ENCODE measurements at regions not wholly inside any gene's neighbourhood (a gene's known extent, or its start where the extent isn't known, plus 50 kb on each side); places are given as distances from the start of the nearest gene placed in this dataset.

DNA sequence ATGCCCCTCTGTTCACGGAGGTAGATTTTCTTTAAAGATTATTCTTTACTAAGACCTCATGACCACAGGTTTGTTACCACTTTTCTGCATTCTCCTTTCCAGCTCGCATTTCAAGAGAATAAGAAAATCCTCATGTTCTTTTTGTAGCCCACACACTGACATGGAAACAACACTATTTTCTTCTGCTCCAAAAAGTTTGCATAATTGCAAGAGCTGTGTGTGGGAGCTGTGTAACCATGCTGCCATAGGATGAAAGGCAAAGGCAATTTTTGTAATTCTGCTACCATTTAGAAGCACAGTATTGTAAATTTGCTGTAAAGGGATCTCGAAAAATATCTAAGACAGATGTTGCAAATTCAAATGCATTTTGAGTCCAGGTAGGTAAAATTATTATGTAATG, 302.4 kb upstream of the EMCN start:
- no peak for DNase-seq
- intact Hi-C loops (cut with DNase I), result no loop called here
- TF ChIP-seq, protein P1, sequence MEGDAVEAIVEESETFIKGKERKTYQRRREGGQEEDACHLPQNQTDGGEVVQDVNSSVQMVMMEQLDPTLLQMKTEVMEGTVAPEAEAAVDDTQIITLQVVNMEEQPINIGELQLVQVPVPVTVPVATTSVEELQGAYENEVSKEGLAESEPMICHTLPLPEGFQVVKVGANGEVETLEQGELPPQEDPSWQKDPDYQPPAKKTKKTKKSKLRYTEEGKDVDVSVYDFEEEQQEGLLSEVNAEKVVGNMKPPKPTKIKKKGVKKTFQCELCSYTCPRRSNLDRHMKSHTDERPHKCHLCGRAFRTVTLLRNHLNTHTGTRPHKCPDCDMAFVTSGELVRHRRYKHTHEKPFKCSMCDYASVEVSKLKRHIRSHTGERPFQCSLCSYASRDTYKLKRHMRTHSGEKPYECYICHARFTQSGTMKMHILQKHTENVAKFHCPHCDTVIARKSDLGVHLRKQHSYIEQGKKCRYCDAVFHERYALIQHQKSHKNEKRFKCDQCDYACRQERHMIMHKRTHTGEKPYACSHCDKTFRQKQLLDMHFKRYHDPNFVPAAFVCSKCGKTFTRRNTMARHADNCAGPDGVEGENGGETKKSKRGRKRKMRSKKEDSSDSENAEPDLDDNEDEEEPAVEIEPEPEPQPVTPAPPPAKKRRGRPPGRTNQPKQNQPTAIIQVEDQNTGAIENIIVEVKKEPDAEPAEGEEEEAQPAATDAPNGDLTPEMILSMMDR (IDR thresholded peaks at IDR 0.05), result no peak
- H3K4me3 ChIP-seq, result no peak overlapping the region
- H3K9me3 ChIP-seq, result no peaks in the 10 kb centered on the region
- H3K27me3 ChIP-seq, result no peaks in the 10 kb centered on the region
- H3K4me1 ChIP-seq, result no peaks in the 10 kb centered on the region
- no peaks in the 10 kb centered on the region for H3K36me3 ChIP-seq
- H3K27ac ChIP-seq, result no peak overlapping the region
- no peak for ATAC-seq

DNA sequence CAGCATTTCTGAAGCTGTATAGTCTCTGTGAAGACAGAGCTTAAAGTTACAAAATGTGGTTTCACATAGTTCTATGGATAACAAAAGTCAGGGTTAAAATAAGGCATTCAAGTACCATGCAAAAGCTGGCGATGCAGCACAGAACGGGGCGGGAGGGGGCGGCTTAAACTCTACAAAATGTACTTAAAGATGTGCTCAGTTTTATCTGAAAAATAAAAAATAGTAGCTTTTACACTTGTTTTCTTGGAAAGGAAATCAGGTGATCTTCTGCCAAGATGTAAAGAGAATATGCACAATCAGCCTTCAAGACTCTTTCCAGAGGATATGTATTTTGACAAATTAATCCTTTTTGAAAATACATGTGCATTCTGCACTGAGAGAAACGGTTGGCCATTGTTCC, 301.7 kb upstream of the EMCN start:
- intact Hi-C loops (cut with DNase I), result no loop called here
- no peaks in the 10 kb centered on the region for H3K4me1 ChIP-seq
- no peak overlapping the region for H3K27ac ChIP-seq
- no peaks in the 10 kb centered on the region for H3K27me3 ChIP-seq
- no peaks in the 10 kb centered on the region for H3K36me3 ChIP-seq
- H3K9me3 ChIP-seq, result no peaks in the 10 kb centered on the region
- no peak overlapping the region for H3K4me3 ChIP-seq
- no peak for ATAC-seq
- TF ChIP-seq, protein P1 (IDR thresholded peaks at IDR 0.05), result no peak
- no peak for DNase-seq

DNA sequence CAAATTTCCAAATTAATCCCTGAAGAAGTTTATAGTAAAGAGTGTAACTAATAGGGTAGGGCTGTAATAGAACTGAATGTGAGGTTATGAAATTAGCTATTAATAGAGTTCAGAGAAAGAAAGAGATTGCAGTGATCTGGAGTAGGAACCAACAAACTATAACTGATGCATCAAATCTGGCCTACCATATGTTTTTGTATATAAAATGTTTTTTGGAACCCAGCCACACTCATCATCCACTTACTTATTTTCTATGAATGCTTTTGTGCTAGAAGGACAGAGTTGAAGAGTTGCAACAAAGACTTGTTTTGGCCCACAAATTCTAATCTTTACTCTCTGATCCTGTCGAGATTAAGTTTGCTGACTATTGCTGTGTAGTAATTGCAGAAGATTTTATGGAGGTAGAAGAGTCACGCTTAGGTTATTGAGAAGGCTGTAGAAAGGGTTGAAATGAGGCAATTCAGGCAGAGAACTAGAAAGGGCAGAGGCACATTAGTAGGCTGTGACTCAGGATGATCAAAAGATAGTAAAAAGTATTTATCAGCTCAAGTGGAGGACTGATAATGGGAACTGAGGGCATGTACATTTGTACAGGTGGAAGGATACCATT, 298.7 kb upstream of the EMCN start:
- intact Hi-C loops (cut with DNase I), result no loop called here
- DNase-seq (no peak), ATAC-seq (no peak)
- Histone ChIP-seq H3K27me3 (no peaks in the 10 kb centered on the region), H3K27ac (no peak overlapping the region), H3K36me3 (no peaks in the 10 kb centered on the region), H3K4me1 (no peaks in the 10 kb centered on the region), H3K9me3 (no peaks in the 10 kb centered on the region), H3K4me3 (no peak overlapping the region)
- TF ChIP-seq, protein P1 (IDR thresholded peaks at IDR 0.05), result no peak

DNA sequence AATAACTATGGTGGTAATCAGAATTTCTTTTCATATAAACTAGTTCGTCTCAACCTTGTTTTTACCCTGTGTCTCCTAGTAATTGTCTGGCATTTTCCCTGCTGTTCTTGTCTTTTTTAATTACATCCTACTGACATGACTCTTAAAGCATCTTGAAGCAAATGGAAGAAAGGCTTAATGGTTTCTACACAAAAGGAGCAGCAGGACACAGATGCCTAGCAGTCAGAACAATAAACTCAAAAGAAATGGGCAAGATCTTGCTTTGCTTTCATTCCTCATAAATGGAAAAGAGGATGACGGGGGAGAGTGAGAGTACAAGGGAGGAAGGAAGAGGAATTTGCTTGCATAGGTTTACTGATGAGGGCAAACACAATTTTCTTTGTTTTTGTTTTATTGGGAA, 293.2 kb upstream of the EMCN start:
- TF ChIP-seq, protein P1 (IDR thresholded peaks at IDR 0.05), result no peak
- Histone ChIP-seq H3K4me3 (no peak overlapping the region), H3K27ac (no peak overlapping the region), H3K36me3 (no peaks in the 10 kb centered on the region), H3K27me3 (no peaks in the 10 kb centered on the region), H3K4me1 (no peaks in the 10 kb centered on the region), H3K9me3 (no peaks in the 10 kb centered on the region)
- DNase-seq (no peak), ATAC-seq (no peak)
- intact Hi-C loops (cut with DNase I), result no loop called here

DNA sequence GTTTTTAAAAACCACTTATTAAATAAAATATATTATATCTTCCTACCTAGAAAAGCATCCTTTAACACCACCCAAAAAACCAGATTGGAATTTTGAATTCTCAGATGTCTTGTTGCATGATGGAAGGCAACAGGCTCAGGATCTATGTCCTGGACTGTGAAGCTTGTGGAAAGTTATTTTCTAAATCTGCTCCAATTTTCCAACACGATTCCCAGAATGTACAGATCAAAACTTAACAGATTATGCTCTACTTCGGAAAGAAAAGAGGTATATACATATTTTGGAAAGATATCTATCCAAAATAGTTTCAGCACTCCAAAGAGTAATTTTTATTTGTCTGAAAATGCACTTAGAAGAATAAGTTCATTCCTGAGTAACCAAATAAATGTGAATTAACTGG, 291.7 kb upstream of the EMCN start:
- no peaks in the 10 kb centered on the region for H3K4me1 ChIP-seq
- DNase-seq, result no peak
- H3K27me3 ChIP-seq, result no peaks in the 10 kb centered on the region
- no peak for ATAC-seq
- no peak overlapping the region for H3K27ac ChIP-seq
- H3K4me3 ChIP-seq, result no peak overlapping the region
- intact Hi-C loops (cut with DNase I), result no loop called here
- TF ChIP-seq, protein P1 (IDR thresholded peaks at IDR 0.05), result no peak
- no peaks in the 10 kb centered on the region for H3K9me3 ChIP-seq
- H3K36me3 ChIP-seq, result no peaks in the 10 kb centered on the region

DNA sequence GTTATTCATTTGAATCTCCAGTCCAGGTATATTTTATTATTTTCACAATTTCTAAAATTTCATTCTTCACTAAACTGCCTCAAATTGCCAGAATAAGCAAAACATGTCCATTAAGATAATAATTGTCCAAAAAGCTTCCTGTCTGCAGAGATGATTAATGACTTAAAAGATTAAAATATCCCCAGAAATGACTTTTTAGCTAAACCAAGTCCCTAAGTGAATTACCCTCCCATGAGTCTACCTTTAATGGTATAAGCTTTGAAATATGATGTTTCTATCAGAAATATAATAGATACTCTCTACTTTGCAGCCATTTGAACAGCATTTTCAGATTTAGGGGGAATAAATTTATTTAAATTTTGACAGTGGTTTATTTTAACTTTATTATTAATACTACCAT, 289.2 kb upstream of the EMCN start:
- no peak overlapping the region for H3K4me3 ChIP-seq
- H3K27ac ChIP-seq, result no peak overlapping the region
- no peaks in the 10 kb centered on the region for H3K4me1 ChIP-seq
- ATAC-seq (no peak), DNase-seq (no peak)
- no peaks in the 10 kb centered on the region for H3K9me3 ChIP-seq
- TF ChIP-seq, protein P1 (IDR thresholded peaks at IDR 0.05), result no peak
- intact Hi-C loops (cut with DNase I), result no loop called here
- H3K36me3 ChIP-seq, result no peaks in the 10 kb centered on the region
- no peaks in the 10 kb centered on the region for H3K27me3 ChIP-seq
